ENCODE measurements at regions not wholly inside any gene's neighbourhood (a gene's known extent, or its start where the extent isn't known, plus 50 kb on each side); places are given as distances from the start of the nearest gene placed in this dataset.

- TF ChIP-seq CREB1 (IDR thresholded peaks at IDR 0.05; ENCODE audit: low read depth): no peak
- TF ChIP-seq, protein P1, sequence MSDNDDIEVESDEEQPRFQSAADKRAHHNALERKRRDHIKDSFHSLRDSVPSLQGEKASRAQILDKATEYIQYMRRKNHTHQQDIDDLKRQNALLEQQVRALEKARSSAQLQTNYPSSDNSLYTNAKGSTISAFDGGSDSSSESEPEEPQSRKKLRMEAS (IDR thresholded peaks at IDR 0.05): no peak
- TF ChIP-seq, protein P2, sequence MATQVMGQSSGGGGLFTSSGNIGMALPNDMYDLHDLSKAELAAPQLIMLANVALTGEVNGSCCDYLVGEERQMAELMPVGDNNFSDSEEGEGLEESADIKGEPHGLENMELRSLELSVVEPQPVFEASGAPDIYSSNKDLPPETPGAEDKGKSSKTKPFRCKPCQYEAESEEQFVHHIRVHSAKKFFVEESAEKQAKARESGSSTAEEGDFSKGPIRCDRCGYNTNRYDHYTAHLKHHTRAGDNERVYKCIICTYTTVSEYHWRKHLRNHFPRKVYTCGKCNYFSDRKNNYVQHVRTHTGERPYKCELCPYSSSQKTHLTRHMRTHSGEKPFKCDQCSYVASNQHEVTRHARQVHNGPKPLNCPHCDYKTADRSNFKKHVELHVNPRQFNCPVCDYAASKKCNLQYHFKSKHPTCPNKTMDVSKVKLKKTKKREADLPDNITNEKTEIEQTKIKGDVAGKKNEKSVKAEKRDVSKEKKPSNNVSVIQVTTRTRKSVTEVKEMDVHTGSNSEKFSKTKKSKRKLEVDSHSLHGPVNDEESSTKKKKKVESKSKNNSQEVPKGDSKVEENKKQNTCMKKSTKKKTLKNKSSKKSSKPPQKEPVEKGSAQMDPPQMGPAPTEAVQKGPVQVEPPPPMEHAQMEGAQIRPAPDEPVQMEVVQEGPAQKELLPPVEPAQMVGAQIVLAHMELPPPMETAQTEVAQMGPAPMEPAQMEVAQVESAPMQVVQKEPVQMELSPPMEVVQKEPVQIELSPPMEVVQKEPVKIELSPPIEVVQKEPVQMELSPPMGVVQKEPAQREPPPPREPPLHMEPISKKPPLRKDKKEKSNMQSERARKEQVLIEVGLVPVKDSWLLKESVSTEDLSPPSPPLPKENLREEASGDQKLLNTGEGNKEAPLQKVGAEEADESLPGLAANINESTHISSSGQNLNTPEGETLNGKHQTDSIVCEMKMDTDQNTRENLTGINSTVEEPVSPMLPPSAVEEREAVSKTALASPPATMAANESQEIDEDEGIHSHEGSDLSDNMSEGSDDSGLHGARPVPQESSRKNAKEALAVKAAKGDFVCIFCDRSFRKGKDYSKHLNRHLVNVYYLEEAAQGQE (IDR thresholded peaks at IDR 0.05; ENCODE audit: low read depth): no peak
- no peak for TF ChIP-seq FOXM1 (IDR thresholded peaks at IDR 0.05; ENCODE audit: borderline replicate concordance, low read depth)
Observed at GRCh38 chr12:59070322-59070933, 150.1 kb upstream of the LRIG3 start.

- TF ChIP-seq EGR1 (IDR thresholded peaks at IDR 0.05) (no peak), RAD21 (IDR thresholded peaks at IDR 0.05; ENCODE audit: low read depth) (no peak), NFIC (IDR thresholded peaks at IDR 0.05) (no peak), USF1 (IDR thresholded peaks at IDR 0.05) (no peak), ZBTB7A (IDR thresholded peaks at IDR 0.05; ENCODE audit: low read depth) (no peak), TAF1 (IDR thresholded peaks at IDR 0.05; ENCODE audit: low read depth) (no peak), EP300 (IDR thresholded peaks at IDR 0.05; ENCODE audit: borderline replicate concordance) (no peak), YY1 (IDR thresholded peaks at IDR 0.05; ENCODE audit: low read depth) (no peak), CEBPB (IDR thresholded peaks at IDR 0.05) (no peak), TCF12 (IDR thresholded peaks at IDR 0.05; ENCODE audit: low read depth) (no peak), TEAD4 (IDR thresholded peaks at IDR 0.05) (no peak), CREB1 (IDR thresholded peaks at IDR 0.05; ENCODE audit: low read depth) (no peak), FOXM1 (IDR thresholded peaks at IDR 0.05; ENCODE audit: borderline replicate concordance, low read depth) (no peak)
- TF ChIP-seq, protein P2 (IDR thresholded peaks at IDR 0.05; ENCODE audit: low read depth): no peak
- TF ChIP-seq, protein P1 (IDR thresholded peaks at IDR 0.05): no peak
Observed at GRCh38 chr12:59069516-59069915, 149.2 kb upstream of the LRIG3 start.

GRCh38 chr12:59068436-59068835 is 148.1 kb upstream of the LRIG3 start:
- no peak for TF ChIP-seq EP300 (IDR thresholded peaks at IDR 0.05; ENCODE audit: borderline replicate concordance)
- no peak for TF ChIP-seq ZBTB7A (IDR thresholded peaks at IDR 0.05; ENCODE audit: low read depth)
- no peak for TF ChIP-seq NFIC (IDR thresholded peaks at IDR 0.05)
- TF ChIP-seq FOXM1 (IDR thresholded peaks at IDR 0.05; ENCODE audit: borderline replicate concordance, low read depth): no peak
- no peak for TF ChIP-seq CREB1 (IDR thresholded peaks at IDR 0.05; ENCODE audit: low read depth)

DNA sequence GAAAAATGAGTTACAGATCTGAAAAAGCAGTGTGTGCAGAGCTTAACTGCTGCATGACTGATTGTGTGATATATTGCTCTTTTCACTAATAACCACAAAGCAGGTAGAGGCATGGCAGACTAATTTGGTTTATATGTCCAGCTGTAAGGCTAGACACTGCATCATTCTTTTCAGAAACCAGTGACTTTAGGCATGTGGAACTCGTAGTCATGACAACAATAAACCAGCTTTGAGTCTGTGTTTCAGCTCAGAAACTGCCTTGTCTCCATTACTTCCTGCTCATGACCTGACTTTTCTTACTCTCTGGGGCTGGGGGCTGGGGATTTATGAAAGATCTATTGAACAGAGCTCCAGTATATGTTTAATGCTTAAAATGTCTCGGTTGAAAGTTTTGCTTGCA is 146.8 kb upstream of the LRIG3 start:
- no peak for TF ChIP-seq EGR1 (IDR thresholded peaks at IDR 0.05)
- no peak for TF ChIP-seq RAD21 (IDR thresholded peaks at IDR 0.05; ENCODE audit: low read depth)
- TF ChIP-seq USF1 (IDR thresholded peaks at IDR 0.05): no peak
- TF ChIP-seq, protein P2 (IDR thresholded peaks at IDR 0.05; ENCODE audit: low read depth): no peak
- no peak for TF ChIP-seq FOXM1 (IDR thresholded peaks at IDR 0.05; ENCODE audit: borderline replicate concordance, low read depth)

DNA sequence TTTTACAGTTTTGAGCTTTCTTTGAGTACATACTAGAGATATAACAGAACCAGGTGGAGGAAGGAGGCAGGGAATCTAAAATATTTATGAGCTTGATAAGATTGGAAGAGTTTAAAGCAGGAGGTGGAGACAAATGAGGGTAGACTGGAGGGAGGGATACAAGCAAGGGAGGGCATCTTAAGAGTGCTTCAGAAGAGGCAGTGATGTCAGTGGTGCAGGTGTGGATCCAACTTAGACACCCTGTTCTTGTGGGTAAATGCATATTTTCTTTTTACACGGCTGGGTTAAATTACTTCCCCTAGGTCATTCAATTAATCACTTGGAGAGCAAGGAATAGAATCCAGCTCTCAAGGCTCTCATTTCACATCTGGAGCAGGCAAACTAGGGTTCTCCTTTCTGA is 146.1 kb upstream of the LRIG3 start:
- TF ChIP-seq RAD21 (IDR thresholded peaks at IDR 0.05; ENCODE audit: low read depth): no peak
- TF ChIP-seq FOXM1 (IDR thresholded peaks at IDR 0.05; ENCODE audit: borderline replicate concordance, low read depth): no peak
- TF ChIP-seq YY1 (IDR thresholded peaks at IDR 0.05; ENCODE audit: low read depth): no peak
- no peak for TF ChIP-seq TEAD4 (IDR thresholded peaks at IDR 0.05)
- no peak for TF ChIP-seq ZBTB7A (IDR thresholded peaks at IDR 0.05; ENCODE audit: low read depth)
- TF ChIP-seq EP300 (IDR thresholded peaks at IDR 0.05; ENCODE audit: borderline replicate concordance): no peak
- TF ChIP-seq TAF1 (IDR thresholded peaks at IDR 0.05; ENCODE audit: low read depth): no peak
